ENCODE measurements at regions not wholly inside any gene's neighbourhood (a gene's known extent, or its start where the extent isn't known, plus 50 kb on each side); places are given as distances from the start of the nearest gene placed in this dataset.

GRCh38 chr5:161051920-161052500, 200.0 kb upstream of the ATP10B start:
- TF ChIP-seq CTCF (IDR thresholded peaks at IDR 0.05) (no peak), POLR2A (IDR thresholded peaks at IDR 0.05) (no peak)

All from adrenal gland (tissue), 5 donors.